ENCODE measurements at regions not wholly inside any gene's neighbourhood (a gene's known extent, or its start where the extent isn't known, plus 50 kb on each side); places are given as distances from the start of the nearest gene placed in this dataset.

GRCh38 chr10:21334891-21335696, 190.4 kb downstream of the SKIDA1 start:
- peak; percentile 66 for DNase-seq (ENCODE audit: low read depth, low spot score)
- peak overlapping the region; percentile 88 for H3K27ac ChIP-seq

- H3K27ac ChIP-seq, result no peak overlapping the region
- no peak for DNase-seq (ENCODE audit: low read depth, low spot score)
These were observed 194.9 kb downstream of the SKIDA1 start for GRCh38 chr10:21330628-21331020.

- no peak overlapping the region for H3K27ac ChIP-seq
- no peak for DNase-seq (ENCODE audit: low read depth, low spot score)
These were observed 195.4 kb downstream of the SKIDA1 start for GRCh38 chr10:21329995-21330627.

GRCh38 chr10:21327289-21327993, 198.0 kb downstream of the SKIDA1 start:
- H3K27ac ChIP-seq, result no peak overlapping the region
- no peak for DNase-seq (ENCODE audit: low read depth, low spot score)

- H3K27ac ChIP-seq, result no peak overlapping the region
- DNase-seq (ENCODE audit: low read depth, low spot score), result no peak
These were observed 198.7 kb downstream of the SKIDA1 start for GRCh38 chr10:21326594-21327288.

GRCh38 chr10:21318540-21319167, 206.8 kb downstream of the SKIDA1 start:
- no peak overlapping the region for H3K27ac ChIP-seq
- no peak for DNase-seq (ENCODE audit: low read depth, low spot score)

- H3K27ac ChIP-seq, result no peak overlapping the region
- no peak for DNase-seq (ENCODE audit: low read depth, low spot score)
These were observed 207.6 kb downstream of the SKIDA1 start for GRCh38 chr10:21317902-21318301.

- DNase-seq (ENCODE audit: low read depth, low spot score), result no peak
- peak overlapping the region; percentile 62 for H3K27ac ChIP-seq
These were observed 209.7 kb downstream of the SKIDA1 start for GRCh38 chr10:21315645-21316220.

- peak; percentile 59 for DNase-seq (ENCODE audit: low read depth, low spot score)
- peak overlapping the region; percentile 62 for H3K27ac ChIP-seq
These were observed 210.4 kb downstream of the SKIDA1 start for GRCh38 chr10:21314906-21315644.

GRCh38 chr10:21314111-21314626, 211.3 kb downstream of the SKIDA1 start:
- H3K27ac ChIP-seq, result no peak overlapping the region
- no peak for DNase-seq (ENCODE audit: low read depth, low spot score)

- no peak for DNase-seq (ENCODE audit: low read depth, low spot score)
- no peak overlapping the region for H3K27ac ChIP-seq
These were observed 211.8 kb downstream of the SKIDA1 start for GRCh38 chr10:21313691-21314090.

- H3K27ac ChIP-seq, result no peak overlapping the region
- no peak for DNase-seq (ENCODE audit: low read depth, low spot score)
These were observed 214.1 kb downstream of the SKIDA1 start for GRCh38 chr10:21311426-21311825.

GRCh38 chr10:21309427-21309826, 216.1 kb downstream of the SKIDA1 start:
- H3K27ac ChIP-seq, result no peak overlapping the region
- DNase-seq (ENCODE audit: low read depth, low spot score), result no peak

GRCh38 chr10:21308946-21309345, 216.5 kb downstream of the SKIDA1 start:
- no peak for DNase-seq (ENCODE audit: low read depth, low spot score)
- H3K27ac ChIP-seq, result no peak overlapping the region

- DNase-seq (ENCODE audit: low read depth, low spot score), result no peak
- no peak overlapping the region for H3K27ac ChIP-seq
These were observed 217.5 kb downstream of the SKIDA1 start for GRCh38 chr10:21308018-21308417.

- peak overlapping the region; percentile 11 for H3K27ac ChIP-seq
- DNase-seq (ENCODE audit: low read depth, low spot score), result no peak
These were observed 220.9 kb downstream of the SKIDA1 start for GRCh38 chr10:21304608-21305007.

GRCh38 chr10:21304198-21304597, 221.3 kb downstream of the SKIDA1 start:
- DNase-seq (ENCODE audit: low read depth, low spot score), result no peak
- peak overlapping the region; percentile 11 for H3K27ac ChIP-seq

- DNase-seq (ENCODE audit: low read depth, low spot score), result no peak
- H3K27ac ChIP-seq, result no peak overlapping the region
These were observed 224.9 kb downstream of the SKIDA1 start for GRCh38 chr10:21300551-21300950.

GRCh38 chr10:21299330-21299729, 226.2 kb downstream of the SKIDA1 start:
- no peak for DNase-seq (ENCODE audit: low read depth, low spot score)

More at GRCh38 chr10:21299330-21299729, 226.2 kb downstream of the SKIDA1 start:
- no peak overlapping the region for H3K27ac ChIP-seq

All from epithelial cell of prostate (primary cell).